ENCODE measurements at regions not wholly inside any gene's neighbourhood (a gene's known extent, or its start where the extent isn't known, plus 50 kb on each side); places are given as distances from the start of the nearest gene placed in this dataset.

DNA sequence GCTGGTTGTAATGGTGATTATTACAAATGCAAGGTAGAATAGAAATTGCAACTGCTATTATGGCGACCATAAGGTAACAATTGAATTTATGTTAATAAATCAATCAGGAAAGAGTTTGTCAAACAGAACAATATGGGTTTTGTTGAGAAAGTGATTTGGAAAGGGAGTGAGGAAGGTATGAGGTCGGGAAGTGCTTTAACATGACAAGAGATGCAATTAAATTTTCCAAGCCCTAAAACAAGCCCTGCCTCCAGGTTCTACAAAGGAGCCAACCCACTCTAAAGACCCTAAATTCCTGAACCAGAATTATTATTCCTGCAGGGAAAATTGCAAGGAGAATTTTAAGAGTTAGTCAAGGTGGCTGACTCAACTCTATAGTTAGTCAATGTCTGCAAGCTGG is 363.7 kb downstream of the BMPER start:
- peak overlapping the region; percentile 58; the same call in 1 of the 2 replicates for H3K27ac ChIP-seq (ENCODE audit: low read depth, low read length)
- no peak overlapping the region for H3K4me3 ChIP-seq (ENCODE audit: low read depth, low read length)

DNA sequence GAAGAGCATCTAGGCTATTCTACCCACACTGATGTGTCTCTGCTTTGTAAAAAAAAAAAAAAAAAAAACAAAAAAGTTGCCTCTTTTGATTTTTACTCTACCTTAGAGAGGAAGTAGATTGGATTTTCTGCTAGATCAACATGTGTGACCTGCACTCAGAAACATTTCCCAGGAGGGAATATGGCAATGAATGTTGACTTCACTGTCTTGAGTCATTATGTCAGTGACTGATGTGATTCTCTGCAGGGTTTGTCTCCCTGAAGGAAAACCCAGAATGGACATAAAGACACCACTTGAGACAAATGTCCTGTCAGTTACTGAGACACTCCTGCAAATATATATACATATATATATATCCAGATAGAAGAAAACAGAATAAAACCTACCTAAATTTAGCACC is 370.3 kb downstream of the BMPER start:
- Histone ChIP-seq H3K4me3 (ENCODE audit: low read depth, low read length) (no peak overlapping the region), H3K27me3 (ENCODE audit: control insufficient read depth, insufficient read depth, low read length) (no peaks in the 10 kb centered on the region), H3K27ac (ENCODE audit: low read depth, low read length) (no peak overlapping the region), H3K9me3 (ENCODE audit: control insufficient read depth, insufficient read depth, low read depth, low read length) (no peaks in the 10 kb centered on the region), H3K9ac (ENCODE audit: low read length) (no peak overlapping the region), H3K36me3 (ENCODE audit: control insufficient read depth, insufficient read depth, low read length) (no peaks in the 10 kb centered on the region), H3K4me1 (ENCODE audit: control insufficient read depth, insufficient read depth, low read length) (peaks cover 9% of the 10 kb centered on the region; the same call in 1 of the 2 replicates)

More for the DNA sequence above, 363.7 kb downstream of the BMPER start:
- Histone ChIP-seq H3K27me3 (ENCODE audit: control insufficient read depth, insufficient read depth, low read length) (no peaks in the 10 kb centered on the region), H3K9me3 (ENCODE audit: control insufficient read depth, insufficient read depth, low read depth, low read length) (no peaks in the 10 kb centered on the region), H3K36me3 (ENCODE audit: control insufficient read depth, insufficient read depth, low read length) (no peaks in the 10 kb centered on the region), H3K9ac (ENCODE audit: low read length) (no peak overlapping the region), H3K4me1 (ENCODE audit: control insufficient read depth, insufficient read depth, low read length) (peaks cover 27% of the 10 kb centered on the region)

DNA sequence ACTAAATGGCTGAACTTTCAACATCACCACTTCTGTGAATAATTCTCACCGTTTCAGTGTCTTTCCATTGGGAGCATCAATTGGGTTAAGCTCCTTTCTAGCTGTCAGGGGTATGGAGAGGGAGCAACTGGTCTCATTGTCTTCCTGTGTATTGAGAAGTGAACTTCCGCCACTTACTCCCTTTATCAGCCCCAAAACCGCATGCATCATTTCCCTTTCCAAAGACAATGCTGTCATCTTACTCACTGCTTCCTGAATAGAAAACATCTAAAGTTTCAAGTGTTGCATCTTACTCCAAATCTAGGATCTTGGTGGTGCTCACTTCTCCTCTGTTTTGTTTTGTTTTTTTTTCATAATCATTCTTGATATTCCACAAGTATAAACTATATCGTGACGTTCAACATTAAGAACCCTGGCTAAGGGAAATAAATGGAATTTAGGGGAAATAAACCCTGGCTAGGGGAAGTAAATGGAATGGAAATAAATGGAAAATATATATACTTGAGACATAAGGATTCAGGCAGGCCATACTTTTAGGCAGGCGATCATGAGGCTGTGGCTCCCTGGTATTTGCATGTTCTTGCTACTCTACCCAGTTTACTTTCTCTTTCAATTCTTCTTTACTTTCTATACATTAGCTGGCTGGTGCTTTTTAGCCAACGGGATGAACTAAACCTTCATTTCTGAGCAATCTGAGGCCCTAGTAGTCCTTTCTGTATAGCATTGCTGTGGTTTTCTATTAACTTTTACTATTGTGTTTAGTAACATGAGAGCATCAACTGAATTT is 371.9 kb downstream of the BMPER start:
- Histone ChIP-seq H3K4me1 (ENCODE audit: control insufficient read depth, insufficient read depth, low read length) (peaks cover 6% of the 10 kb centered on the region; the same call in 1 of the 2 replicates), H3K9me3 (ENCODE audit: control insufficient read depth, insufficient read depth, low read depth, low read length) (peaks cover 10% of the 10 kb centered on the region), H3K9ac (ENCODE audit: low read length) (no peak overlapping the region), H3K36me3 (ENCODE audit: control insufficient read depth, insufficient read depth, low read length) (no peaks in the 10 kb centered on the region), H3K4me3 (ENCODE audit: low read depth, low read length) (no peak overlapping the region), H3K27me3 (ENCODE audit: control insufficient read depth, insufficient read depth, low read length) (no peaks in the 10 kb centered on the region), H3K27ac (ENCODE audit: low read depth, low read length) (no peak overlapping the region)

DNA sequence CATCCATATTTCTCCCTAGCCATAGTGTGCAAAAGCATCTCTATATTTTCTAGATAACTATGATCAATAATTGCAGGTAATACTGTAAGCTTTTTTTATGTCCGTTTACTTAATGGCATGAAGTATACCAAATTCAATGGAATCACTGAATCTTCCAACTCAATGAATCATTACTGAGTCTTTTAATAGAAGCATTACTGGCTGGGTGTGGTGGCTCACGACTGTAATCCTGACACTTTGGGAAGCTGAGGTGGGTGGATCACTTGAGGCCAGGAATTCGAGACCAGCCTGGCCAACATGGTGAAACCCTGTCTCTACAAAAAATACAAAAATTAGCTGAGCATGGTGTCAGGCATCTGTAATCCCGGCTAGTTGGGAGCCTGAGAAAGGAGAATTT is 372.5 kb downstream of the BMPER start:
- H3K36me3 ChIP-seq (ENCODE audit: control insufficient read depth, insufficient read depth, low read length), result no peaks in the 10 kb centered on the region
- H3K9me3 ChIP-seq (ENCODE audit: control insufficient read depth, insufficient read depth, low read depth, low read length), result peaks cover 16% of the 10 kb centered on the region
- H3K4me1 ChIP-seq (ENCODE audit: control insufficient read depth, insufficient read depth, low read length), result peaks cover 6% of the 10 kb centered on the region; the same call in 1 of the 2 replicates
- H3K9ac ChIP-seq (ENCODE audit: low read length), result no peak overlapping the region
- no peaks in the 10 kb centered on the region for H3K27me3 ChIP-seq (ENCODE audit: control insufficient read depth, insufficient read depth, low read length)
- H3K27ac ChIP-seq (ENCODE audit: low read depth, low read length), result no peak overlapping the region
- no peak overlapping the region for H3K4me3 ChIP-seq (ENCODE audit: low read depth, low read length)

DNA sequence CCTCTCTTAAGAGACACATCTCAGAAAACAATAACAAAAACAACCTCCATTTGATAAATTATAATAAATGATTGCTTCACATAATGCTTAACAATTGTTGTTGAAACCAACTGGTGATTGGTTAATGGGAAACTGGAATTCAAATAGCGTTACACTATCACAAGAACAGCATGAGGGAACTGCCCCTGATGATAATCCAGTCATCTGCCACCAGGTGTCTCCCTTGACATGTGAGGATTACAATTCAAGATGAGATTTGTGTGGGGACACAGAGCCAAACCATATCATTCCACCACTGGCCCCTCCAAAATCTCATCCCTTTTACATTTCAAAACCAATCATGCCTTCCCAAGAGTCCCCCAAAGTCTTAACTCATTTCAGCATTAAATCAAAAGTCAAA is 375.9 kb downstream of the BMPER start:
- Histone ChIP-seq H3K27me3 (ENCODE audit: control insufficient read depth, insufficient read depth, low read length) (no peaks in the 10 kb centered on the region), H3K9ac (ENCODE audit: low read length) (no peak overlapping the region), H3K36me3 (ENCODE audit: control insufficient read depth, insufficient read depth, low read length) (no peaks in the 10 kb centered on the region), H3K27ac (ENCODE audit: low read depth, low read length) (no peak overlapping the region), H3K4me3 (ENCODE audit: low read depth, low read length) (no peak overlapping the region), H3K9me3 (ENCODE audit: control insufficient read depth, insufficient read depth, low read depth, low read length) (peaks cover 28% of the 10 kb centered on the region), H3K4me1 (ENCODE audit: control insufficient read depth, insufficient read depth, low read length) (peaks cover 6% of the 10 kb centered on the region; the same call in 1 of the 2 replicates)

DNA sequence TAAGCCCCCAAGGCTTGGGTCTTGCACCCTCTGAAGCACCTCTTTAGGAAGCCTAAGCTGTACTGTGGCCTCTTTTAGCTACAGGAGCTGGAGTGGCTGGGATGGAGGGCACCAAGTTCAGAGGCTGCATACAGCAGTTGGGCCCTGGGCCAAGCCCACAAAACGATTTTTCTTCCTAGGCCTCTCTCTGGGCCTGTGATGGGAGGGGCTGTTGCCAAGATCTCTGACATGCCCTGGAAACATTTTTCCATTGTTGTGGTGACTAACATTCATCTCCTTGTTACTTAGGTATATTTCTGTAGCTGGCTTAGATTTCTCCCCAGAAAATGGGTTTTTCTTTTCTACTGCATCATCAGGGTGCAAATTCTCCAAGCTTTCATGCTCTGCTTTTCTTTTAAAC is 375.7 kb upstream of the NPSR1 start:
- Histone ChIP-seq H3K9ac (ENCODE audit: low read length) (no peak overlapping the region), H3K27ac (ENCODE audit: low read depth, low read length) (no peak overlapping the region), H3K9me3 (ENCODE audit: control insufficient read depth, insufficient read depth, low read depth, low read length) (peaks cover 28% of the 10 kb centered on the region), H3K4me3 (ENCODE audit: low read depth, low read length) (no peak overlapping the region), H3K4me1 (ENCODE audit: control insufficient read depth, insufficient read depth, low read length) (no peaks in the 10 kb centered on the region), H3K36me3 (ENCODE audit: control insufficient read depth, insufficient read depth, low read length) (no peaks in the 10 kb centered on the region), H3K27me3 (ENCODE audit: control insufficient read depth, insufficient read depth, low read length) (no peaks in the 10 kb centered on the region)

DNA sequence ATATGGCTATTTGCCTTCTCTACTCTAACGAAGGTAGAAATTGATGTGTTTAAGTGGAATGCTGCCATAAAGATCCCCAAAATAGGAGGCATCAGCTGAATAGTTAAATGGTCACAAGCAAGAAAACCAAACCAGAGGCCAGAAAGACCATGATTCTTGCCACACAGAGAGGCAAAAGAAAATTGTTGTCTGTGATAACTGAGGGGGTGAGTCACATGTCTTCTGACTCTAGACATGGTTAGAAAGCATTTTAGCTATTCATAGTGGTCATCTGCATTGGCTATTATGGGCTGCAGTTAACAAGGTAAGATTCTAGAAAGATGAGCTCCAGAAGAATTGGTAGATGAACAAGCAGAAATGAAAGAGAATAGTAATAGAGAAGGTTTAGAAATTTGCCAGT is 361.4 kb upstream of the NPSR1 start:
- Histone ChIP-seq H3K4me3 (ENCODE audit: low read depth, low read length) (no peak overlapping the region), H3K27me3 (ENCODE audit: control insufficient read depth, insufficient read depth, low read length) (no peaks in the 10 kb centered on the region), H3K36me3 (ENCODE audit: control insufficient read depth, insufficient read depth, low read length) (no peaks in the 10 kb centered on the region), H3K9ac (ENCODE audit: low read length) (no peak overlapping the region), H3K4me1 (ENCODE audit: control insufficient read depth, insufficient read depth, low read length) (peaks cover 24% of the 10 kb centered on the region), H3K27ac (ENCODE audit: low read depth, low read length) (no peak overlapping the region), H3K9me3 (ENCODE audit: control insufficient read depth, insufficient read depth, low read depth, low read length) (no peaks in the 10 kb centered on the region)

DNA sequence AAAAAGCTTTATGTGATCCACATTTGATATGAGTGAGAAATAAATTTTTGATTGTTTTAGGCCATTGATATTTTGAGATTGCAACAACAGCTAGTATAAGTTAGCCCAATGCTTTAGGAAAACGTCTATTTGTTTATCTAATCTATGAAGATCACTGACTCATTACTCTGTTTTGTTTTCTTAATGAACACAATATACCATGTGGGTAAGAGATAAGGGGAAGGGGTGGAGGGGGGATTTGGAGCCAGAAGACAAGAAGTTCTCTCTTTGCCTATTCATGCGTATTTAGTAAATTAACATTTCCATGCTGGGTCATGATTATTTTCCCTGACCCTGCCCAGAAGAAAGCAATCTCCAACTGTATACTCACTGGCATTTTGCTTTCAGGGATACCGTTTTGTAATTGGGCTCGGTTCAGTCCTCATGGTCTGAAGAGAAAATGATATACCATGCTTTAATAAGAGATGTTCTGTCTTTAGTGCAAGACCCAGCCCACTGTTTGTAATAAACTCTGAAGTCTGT is 359.5 kb upstream of the NPSR1 start:
- Histone ChIP-seq H3K9me3 (ENCODE audit: control insufficient read depth, insufficient read depth, low read depth, low read length) (no peaks in the 10 kb centered on the region), H3K27me3 (ENCODE audit: control insufficient read depth, insufficient read depth, low read length) (no peaks in the 10 kb centered on the region), H3K27ac (ENCODE audit: low read depth, low read length) (no peak overlapping the region), H3K9ac (ENCODE audit: low read length) (no peak overlapping the region), H3K4me1 (ENCODE audit: control insufficient read depth, insufficient read depth, low read length) (peaks cover 24% of the 10 kb centered on the region), H3K4me3 (ENCODE audit: low read depth, low read length) (no peak overlapping the region), H3K36me3 (ENCODE audit: control insufficient read depth, insufficient read depth, low read length) (no peaks in the 10 kb centered on the region)

DNA sequence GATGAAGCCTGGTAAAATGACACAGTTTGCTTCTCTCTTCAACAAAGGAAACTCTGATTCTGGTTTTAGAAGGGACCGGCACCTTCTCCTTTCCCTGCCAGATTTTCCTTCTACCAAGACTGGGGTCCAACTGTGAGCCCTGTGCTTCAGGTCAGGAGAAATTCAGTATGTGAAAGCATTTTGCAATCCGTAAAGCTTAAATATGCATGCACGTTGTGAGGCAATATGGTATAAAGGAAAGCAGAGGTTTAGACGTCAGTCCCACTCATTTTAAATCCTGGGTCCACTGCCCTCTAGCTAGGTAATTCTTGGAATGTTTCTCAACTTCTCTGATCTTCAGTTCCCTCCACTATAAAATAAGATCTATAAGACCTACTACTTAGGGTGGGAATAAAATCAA is 359.0 kb upstream of the NPSR1 start:
- H3K4me3 ChIP-seq (ENCODE audit: low read depth, low read length), result no peak overlapping the region
- no peaks in the 10 kb centered on the region for H3K9me3 ChIP-seq (ENCODE audit: control insufficient read depth, insufficient read depth, low read depth, low read length)
- peaks cover 24% of the 10 kb centered on the region for H3K4me1 ChIP-seq (ENCODE audit: control insufficient read depth, insufficient read depth, low read length)
- no peaks in the 10 kb centered on the region for H3K36me3 ChIP-seq (ENCODE audit: control insufficient read depth, insufficient read depth, low read length)
- no peak overlapping the region for H3K27ac ChIP-seq (ENCODE audit: low read depth, low read length)
- no peaks in the 10 kb centered on the region for H3K27me3 ChIP-seq (ENCODE audit: control insufficient read depth, insufficient read depth, low read length)
- H3K9ac ChIP-seq (ENCODE audit: low read length), result no peak overlapping the region

DNA sequence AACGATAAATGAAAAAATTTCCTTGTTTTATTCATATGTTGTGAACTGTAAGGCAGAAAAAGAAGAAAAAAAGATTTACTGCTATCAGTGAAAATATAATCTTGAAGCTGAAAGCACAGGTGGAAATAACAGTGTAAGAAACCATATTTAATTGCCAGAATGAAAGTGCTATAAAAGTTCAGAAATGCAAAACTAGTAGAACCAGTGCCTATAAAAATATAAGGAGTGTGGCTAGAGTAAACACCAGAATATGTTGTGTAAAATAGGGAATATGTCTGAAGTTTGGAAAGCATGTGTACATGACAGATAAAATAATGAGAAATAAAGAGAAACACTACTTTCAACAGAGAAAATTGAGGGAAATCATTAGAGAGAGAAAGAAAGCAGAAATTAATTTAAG is 350.5 kb upstream of the NPSR1 start:
- Histone ChIP-seq H3K9ac (ENCODE audit: low read length) (no peak overlapping the region), H3K4me3 (ENCODE audit: low read depth, low read length) (no peak overlapping the region), H3K27me3 (ENCODE audit: control insufficient read depth, insufficient read depth, low read length) (no peaks in the 10 kb centered on the region), H3K4me1 (ENCODE audit: control insufficient read depth, insufficient read depth, low read length) (no peaks in the 10 kb centered on the region), H3K27ac (ENCODE audit: low read depth, low read length) (no peak overlapping the region), H3K9me3 (ENCODE audit: control insufficient read depth, insufficient read depth, low read depth, low read length) (peaks cover 11% of the 10 kb centered on the region; the same call in 1 of the 2 replicates), H3K36me3 (ENCODE audit: control insufficient read depth, insufficient read depth, low read length) (no peaks in the 10 kb centered on the region)

DNA sequence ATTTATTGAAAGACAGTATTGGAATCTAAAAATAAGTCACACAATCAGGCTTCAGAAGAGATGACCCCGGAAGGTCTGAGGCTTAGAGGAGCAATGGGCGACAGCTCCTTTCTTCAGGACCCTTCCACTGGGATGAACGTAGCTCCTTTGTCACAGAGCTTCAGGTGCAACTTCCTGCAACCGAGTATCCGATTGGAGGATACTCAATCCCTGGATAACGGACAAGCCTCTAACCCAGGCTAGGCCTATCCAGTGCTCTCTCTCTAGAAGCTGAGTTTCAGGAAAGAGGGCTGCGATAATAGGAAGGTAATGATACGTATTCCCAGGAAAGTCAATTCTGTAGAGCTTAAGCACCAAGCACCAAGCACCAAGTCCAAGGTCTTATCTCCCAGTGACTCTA is 349.4 kb upstream of the NPSR1 start:
- peaks cover 20% of the 10 kb centered on the region for H3K9me3 ChIP-seq (ENCODE audit: control insufficient read depth, insufficient read depth, low read depth, low read length)
- H3K27me3 ChIP-seq (ENCODE audit: control insufficient read depth, insufficient read depth, low read length), result no peaks in the 10 kb centered on the region
- no peaks in the 10 kb centered on the region for H3K36me3 ChIP-seq (ENCODE audit: control insufficient read depth, insufficient read depth, low read length)
- H3K4me3 ChIP-seq (ENCODE audit: low read depth, low read length), result no peak overlapping the region
- H3K4me1 ChIP-seq (ENCODE audit: control insufficient read depth, insufficient read depth, low read length), result no peaks in the 10 kb centered on the region
- no peak overlapping the region for H3K9ac ChIP-seq (ENCODE audit: low read length)
- H3K27ac ChIP-seq (ENCODE audit: low read depth, low read length), result no peak overlapping the region

All from HUES6 (cell line).